Activated CD4-positive, alpha-beta T cell treated with anti-CD3 and anti-CD28 coated beads, Interleukin-2, Interleukin-6, amounts not matched to agents 100 ng/mL and 50 ng/mL, durations not matched to agents 16 hours and 8 hours (primary cell): ENCODE measurements at regions not wholly inside any gene's neighbourhood (a gene's known extent, or its start where the extent isn't known, plus 50 kb on each side); places are given as distances from the start of the nearest gene placed in this dataset.

ENCODE experiments used
- DNase-seq: peaks from one replicate; pipeline ENCODE4 v3.0.0-alpha.2; 2020

GRCh38 chr3:83076041-83076440 lies 1314.6 kb upstream of the GBE1 start:
- DNase-seq = no peak

GRCh38 chr3:83074485-83074884 lies 1313.0 kb upstream of the GBE1 start:
- no peak for DNase-seq

DNA sequence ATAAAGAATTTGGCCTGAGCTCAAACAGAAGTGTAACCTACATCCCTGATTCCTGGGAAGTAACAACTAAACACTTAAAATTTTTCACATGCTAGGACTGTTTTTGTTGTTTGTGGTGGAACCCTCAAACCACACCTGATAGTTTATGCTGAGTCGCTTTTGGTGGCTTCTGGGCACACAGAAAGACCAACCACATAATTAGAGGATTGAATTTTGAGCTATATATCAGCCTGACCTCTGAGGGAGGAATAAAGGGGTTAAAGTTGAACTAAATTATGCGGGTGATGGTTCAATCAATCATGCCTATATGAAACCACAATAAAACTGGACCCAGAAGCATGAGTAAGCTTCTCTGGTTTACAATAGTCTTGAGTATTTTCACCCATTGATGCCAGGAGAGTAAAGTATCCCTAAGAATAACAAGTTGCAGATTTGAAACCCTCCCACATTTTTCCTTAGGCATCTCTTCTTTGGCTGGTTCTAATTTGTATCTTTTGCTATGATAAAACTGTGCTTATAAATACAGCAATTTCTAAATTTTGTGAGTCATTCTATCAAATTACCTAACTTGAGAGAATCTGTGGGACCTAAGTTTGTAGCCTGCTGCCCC lies 1304.5 kb upstream of the GBE1 start:
- no peak for DNase-seq

- no peak for DNase-seq
These were observed 1302.0 kb upstream of the GBE1 start for GRCh38 chr3:83063446-83063845.

DNA sequence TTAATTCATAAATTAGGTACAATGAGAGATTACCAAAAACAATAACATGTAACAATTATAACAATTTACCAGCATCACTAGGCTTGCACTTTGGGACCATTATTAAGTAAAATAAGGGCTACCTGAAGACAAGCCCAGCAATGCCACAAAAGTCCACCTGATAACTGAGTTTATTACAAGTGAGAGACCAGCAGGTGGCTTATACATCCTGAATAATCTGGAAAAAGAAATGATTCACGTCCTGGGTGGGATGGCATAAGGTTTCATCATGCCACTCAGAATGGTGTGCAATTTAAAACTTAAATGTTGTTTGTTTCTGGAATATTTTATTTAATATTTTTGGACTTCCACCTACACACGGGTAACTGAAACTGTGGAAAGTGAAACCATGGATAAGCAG lies 1287.1 kb upstream of the GBE1 start:
- DNase-seq = no peak

- no peak for DNase-seq
These were observed 1278.0 kb upstream of the GBE1 start for GRCh38 chr3:83039422-83039821.

DNA sequence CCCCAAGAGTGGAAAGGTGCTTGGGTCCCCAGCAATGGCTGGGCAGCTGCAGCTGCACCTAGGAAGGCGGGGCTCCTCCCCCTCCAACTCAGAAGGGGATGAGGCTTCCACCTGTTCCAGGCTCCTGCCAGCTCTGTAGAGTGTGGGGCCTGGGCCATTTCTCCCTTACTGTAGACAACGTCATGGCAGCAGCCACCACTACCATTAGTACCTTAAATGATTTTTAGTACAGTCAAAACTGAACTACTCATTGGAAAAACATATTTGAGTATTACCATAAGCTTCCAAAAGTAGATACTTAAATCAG lies 1274.2 kb upstream of the GBE1 start:
- DNase-seq = no peak

DNA sequence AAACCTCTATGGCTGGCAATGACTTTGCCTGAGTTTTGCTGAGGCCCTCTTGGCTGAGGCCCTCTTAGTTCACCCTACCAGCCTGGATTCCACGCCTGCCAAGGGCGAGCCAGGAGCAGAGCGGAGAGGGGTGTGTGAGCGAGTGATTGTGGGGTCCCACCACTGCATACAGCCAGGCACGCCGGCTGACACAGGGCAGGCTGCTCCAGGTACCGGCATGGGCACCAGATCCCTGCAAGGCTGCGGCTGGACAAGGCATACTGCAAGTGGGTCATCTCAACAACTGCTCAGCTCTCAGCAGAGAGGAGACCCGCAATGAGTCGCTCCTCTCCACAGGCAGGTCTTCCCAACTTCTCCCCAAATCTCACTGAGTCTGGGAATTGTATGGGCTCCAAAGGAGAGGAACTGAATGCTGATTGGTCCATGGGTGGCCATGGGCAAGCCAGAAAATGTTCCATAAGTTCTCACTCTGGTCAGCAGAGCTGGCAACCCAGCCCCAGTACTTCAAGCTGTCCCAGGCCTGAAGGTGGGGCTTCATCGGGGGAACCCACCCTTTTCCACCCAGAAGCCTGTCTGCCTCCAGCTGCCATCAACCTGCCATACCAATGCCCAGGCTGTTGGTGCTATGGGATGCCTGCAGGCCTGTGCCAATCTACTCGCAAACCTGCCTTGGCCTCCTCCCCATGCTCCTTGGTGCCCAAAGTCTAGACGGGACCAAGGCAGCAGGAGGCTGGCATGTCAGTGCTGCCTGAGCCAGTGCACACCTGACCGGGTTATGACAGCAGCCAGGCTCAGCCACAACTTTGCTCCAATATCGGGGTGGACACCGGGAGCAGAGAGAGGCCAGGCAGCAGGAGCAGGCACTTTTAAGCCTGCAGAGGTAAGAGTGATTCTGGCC lies 1273.6 kb upstream of the GBE1 start:
- DNase-seq = no peak

GRCh38 chr3:83033133-83033532 lies 1271.7 kb upstream of the GBE1 start:
- no peak for DNase-seq

DNA sequence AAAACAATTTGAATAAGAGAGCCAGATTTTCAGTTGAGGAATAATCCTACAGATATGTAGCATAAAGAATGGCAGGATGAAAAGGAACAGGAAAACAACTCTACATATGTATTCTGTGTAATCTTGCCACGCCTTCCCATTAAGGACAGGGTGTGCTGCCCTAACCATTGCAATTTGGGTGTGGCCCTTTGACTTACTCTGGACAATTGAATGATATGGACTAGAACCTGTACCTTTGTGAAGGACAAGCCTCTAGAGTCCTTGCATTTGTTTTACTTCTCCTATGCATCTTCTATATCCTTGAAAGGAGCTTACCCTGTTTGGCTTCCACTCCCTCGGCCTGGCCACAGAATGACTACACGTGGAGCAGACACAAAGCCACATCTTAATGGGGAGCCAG lies 1261.6 kb upstream of the GBE1 start:
- no peak for DNase-seq

- no peak for DNase-seq
These were observed 1250.0 kb upstream of the GBE1 start for GRCh38 chr3:83011481-83011880.

DNA sequence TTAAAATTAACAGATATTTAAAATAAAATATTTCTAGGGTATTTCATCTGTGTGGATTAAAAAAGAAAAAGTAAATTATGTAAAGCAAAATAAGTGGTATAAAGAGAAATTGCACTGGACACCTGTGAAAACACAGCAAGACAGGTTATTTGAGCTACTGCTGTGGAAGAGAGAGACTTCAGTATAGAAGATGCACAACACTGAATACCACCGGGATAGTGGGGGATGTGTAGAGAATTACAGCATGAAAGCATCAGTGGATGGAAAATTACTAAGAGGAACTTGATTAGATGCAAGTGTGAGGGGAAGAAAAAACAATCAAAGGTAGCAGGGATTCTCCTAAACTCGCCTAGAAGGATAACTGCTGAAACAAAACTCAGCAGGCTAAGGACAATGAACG lies 1242.5 kb upstream of the GBE1 start:
- DNase-seq = no peak

DNA sequence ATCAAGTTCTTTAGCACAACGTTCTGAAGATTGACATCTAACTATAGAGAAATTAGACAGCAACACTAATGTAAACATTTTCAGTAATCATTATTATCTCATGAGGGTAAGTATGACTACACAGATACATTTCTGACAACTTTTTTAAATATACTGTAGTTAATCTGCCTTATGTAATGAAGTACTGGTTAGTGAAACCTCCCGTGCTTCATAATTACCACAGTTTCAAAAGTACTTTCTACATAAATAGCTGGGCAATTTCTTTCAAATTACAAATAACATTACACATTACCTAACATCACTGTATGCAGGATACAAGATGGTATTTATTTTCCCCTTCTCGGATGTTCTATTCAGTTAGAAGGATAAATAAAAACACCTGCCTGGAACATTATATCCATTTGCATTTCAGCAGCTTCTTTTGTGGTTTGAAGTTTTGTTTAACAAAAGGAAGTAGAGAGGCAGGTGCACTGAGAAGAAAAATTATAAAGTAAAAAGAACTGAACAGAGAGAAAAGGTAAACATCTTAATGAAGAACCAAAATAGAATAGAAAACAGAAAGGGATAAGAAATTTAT lies 1241.5 kb upstream of the GBE1 start:
- DNase-seq = no peak

DNA sequence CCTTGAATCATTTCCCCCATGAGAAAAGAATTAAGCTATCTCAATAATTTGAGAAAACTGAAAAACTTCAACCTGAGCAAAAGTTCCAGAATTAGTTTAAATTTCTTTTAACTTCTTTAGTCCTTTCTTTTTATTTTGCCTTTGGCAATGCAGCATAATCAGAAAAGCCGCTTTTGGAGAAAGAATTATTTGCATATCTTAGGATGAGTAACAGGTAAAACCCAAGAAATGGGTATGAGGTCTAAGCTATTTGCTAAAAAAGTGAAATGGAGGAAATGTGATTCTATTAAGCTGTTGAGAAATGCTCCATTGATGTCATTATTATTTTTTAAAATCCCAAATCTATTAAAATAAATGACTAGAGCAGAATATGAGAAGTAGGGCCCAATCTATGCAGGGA lies 1238.3 kb upstream of the GBE1 start:
- DNase-seq = no peak

DNA sequence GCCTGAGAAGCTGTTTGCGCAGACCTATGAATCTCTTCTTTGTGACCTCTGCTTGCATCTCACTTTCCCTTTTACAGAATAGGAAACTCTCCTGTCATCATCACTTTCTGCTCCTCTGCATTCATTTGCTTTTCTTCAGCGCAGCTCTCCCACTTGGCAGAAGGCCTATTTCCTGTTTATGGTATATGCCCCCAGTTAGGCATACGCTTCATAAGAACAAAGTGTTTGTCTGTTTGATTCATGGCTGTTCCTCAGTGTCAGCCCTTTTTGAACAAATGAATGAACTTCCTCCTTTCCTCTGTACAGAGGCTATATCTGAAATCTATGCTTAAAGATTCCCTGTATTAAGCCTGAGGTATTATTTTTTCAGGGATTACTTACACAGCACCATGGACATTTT lies 1216.9 kb upstream of the GBE1 start:
- DNase-seq = no peak

DNA sequence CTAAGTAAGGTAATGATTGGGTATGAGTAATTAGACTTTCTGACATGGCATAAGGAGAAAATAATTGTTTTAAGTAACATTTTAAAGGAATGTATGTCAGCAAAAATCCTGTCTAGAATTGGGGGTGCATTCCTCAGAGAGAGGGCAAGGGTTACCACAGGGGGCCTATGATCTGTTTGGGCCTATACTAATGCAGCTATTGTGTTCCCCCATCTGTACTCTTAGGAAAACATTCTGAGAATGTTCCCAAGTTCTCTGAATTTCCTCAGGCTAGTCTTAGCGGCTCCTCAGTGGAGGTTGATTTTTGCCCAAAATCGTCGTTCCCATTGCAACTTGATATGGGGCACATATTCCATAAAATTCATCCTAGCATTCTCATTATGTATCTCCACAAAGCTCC lies 1216.4 kb upstream of the GBE1 start:
- no peak for DNase-seq

GRCh38 chr3:82973791-82974190 lies 1212.3 kb upstream of the GBE1 start:
- no peak for DNase-seq

- no peak for DNase-seq
These were observed 1198.9 kb upstream of the GBE1 start for GRCh38 chr3:82960379-82960778.

GRCh38 chr3:82957696-82958095 lies 1196.3 kb upstream of the GBE1 start:
- no peak for DNase-seq

DNA sequence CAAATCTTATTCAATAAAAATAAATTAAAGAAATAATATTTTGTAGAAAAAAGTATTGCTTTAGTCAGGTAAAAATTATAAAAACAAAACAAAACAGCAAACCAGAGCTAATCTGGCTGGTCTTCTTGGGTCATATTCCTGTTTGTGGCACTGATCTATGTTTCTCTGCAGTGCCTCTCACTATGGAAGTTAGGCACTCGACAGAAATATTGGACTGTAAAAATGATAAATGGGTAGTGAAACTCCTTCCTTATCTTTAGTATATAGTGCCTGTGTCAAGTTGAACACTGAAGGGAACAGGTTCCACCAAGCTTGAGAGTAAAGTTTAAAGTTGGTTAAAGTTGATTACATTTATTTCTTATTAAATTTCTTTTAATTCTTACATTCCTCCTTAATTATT lies 1195.6 kb upstream of the GBE1 start:
- DNase-seq = no peak

GRCh38 chr3:82954486-82954885 lies 1193.0 kb upstream of the GBE1 start:
- no peak for DNase-seq

- DNase-seq = no peak
These were observed 1180.6 kb upstream of the GBE1 start for GRCh38 chr3:82942041-82942440.

GRCh38 chr3:82940124-82940523 lies 1178.7 kb upstream of the GBE1 start:
- no peak for DNase-seq

DNA sequence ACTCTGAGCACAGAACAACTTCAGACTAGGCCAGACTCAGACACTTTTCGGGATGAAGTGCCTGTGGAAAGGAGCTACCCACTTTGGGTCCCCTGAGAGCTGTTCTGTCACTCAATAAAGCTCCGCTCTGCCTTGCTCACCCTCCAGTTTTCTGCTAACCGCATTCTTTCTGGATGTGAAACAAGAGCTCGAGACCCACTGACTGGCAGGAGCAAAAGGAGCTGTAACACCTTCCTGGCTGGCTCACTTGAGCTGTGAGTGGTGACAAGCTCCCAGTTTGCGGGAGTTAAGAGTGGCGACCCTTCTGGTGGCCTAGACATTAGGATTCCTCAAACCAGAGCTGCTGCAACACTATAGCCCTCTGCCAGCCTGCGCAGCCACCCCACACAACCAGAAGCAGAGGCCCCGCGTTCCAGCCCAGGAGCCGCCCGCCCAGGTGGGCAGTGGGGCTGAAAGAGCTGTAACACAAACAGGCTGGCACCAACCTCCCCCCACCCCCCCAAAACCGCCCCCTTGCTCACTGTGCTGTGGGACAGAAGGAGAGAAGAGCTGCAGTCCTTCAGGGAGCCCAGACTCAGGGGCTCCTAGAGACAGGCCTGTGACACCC lies 1178.1 kb upstream of the GBE1 start:
- no peak for DNase-seq
